ENCODE measurements at regions not wholly inside any gene's neighbourhood (a gene's known extent, or its start where the extent isn't known, plus 50 kb on each side); places are given as distances from the start of the nearest gene placed in this dataset.

DNA sequence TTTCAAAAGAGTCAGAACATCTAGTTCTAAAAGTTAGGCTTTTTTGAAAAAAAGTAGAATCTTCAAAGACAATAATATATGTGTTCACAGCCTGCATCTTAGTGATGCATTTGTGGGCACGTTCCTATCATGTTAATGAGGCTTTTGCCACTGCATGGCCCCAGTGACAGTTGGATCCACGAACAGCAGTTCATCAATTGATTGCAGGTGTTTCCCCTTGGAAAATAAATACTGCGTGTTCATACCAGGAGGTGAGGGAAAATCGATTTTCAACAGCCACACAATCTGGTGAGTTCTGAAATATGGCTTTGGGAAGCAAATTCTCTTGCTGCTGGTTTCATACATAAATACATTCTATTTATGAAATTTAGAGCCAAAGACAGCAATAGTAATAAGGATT is 343.8 kb upstream of the SLC10A2 start:
- Histone ChIP-seq H3K27ac (ENCODE audit: insufficient read depth, low read length) (no peak overlapping the region), H3K36me3 (ENCODE audit: control insufficient read depth, insufficient read depth, low read length) (no peaks in the 10 kb centered on the region), H3K9me3 (ENCODE audit: control insufficient read depth, insufficient read depth, low read depth, low read length) (no peaks in the 10 kb centered on the region), H3K79me2 (ENCODE audit: control insufficient read depth, insufficient read depth, low read length) (no peaks in the 10 kb centered on the region), H3K4me1 (ENCODE audit: control insufficient read depth, extremely low read depth, insufficient read depth, low read length) (no peaks in the 10 kb centered on the region), H3K4me3 (replicated peaks in 1 of 4; ENCODE audit: control extremely low read depth in 1 of 4, insufficient read depth in 1 of 4, low read depth in 3 of 4, low read length in 4 of 4) (no peak overlapping the region), H2AFZ (ENCODE audit: low read length) (no peak overlapping the region), H4K20me1 (ENCODE audit: control insufficient read depth, extremely low read depth, insufficient read depth, low read length) (no peaks in the 10 kb centered on the region), H3K4me2 (ENCODE audit: extremely low read depth, insufficient read depth, low read length) (no peak overlapping the region), H3K27me3 (ENCODE audit: control insufficient read depth, insufficient read depth, low read length) (no peaks in the 10 kb centered on the region), H3K9ac (ENCODE audit: insufficient read depth, low read length) (no peak overlapping the region)
- DNase-seq (ENCODE audit: low read depth in 2 of 2), result no peak
- no peak for TF ChIP-seq EZH2 (IDR thresholded peaks at IDR 0.05; ENCODE audit: low read length, missing control alignments)
- TF ChIP-seq CTCF (conservative IDR thresholded peaks at IDR 0.05 in 1 of 2, IDR thresholded peaks at IDR 0.05 in 1 of 2; ENCODE audit: low read depth in 1 of 2, low read length in 2 of 2), result no peak

GRCh38 chr13:103406967-103407366 is 340.8 kb upstream of the SLC10A2 start:
- no peak overlapping the region for H3K4me3 ChIP-seq (replicated peaks in 1 of 4; ENCODE audit: control extremely low read depth in 1 of 4, insufficient read depth in 1 of 4, low read depth in 3 of 4, low read length in 4 of 4)
- H2AFZ ChIP-seq (ENCODE audit: low read length), result no peak overlapping the region
- no peaks in the 10 kb centered on the region for H4K20me1 ChIP-seq (ENCODE audit: control insufficient read depth, extremely low read depth, insufficient read depth, low read length)
- no peaks in the 10 kb centered on the region for H3K9me3 ChIP-seq (ENCODE audit: control insufficient read depth, insufficient read depth, low read depth, low read length)
- no peaks in the 10 kb centered on the region for H3K27me3 ChIP-seq (ENCODE audit: control insufficient read depth, insufficient read depth, low read length)
- H3K4me2 ChIP-seq (ENCODE audit: extremely low read depth, insufficient read depth, low read length), result no peak overlapping the region
- TF ChIP-seq EZH2 (IDR thresholded peaks at IDR 0.05; ENCODE audit: low read length, missing control alignments) (no peak), CTCF (conservative IDR thresholded peaks at IDR 0.05 in 1 of 2, IDR thresholded peaks at IDR 0.05 in 1 of 2; ENCODE audit: low read depth in 1 of 2, low read length in 2 of 2) (no peak)
- no peak overlapping the region for H3K9ac ChIP-seq (ENCODE audit: insufficient read depth, low read length)
- no peaks in the 10 kb centered on the region for H3K4me1 ChIP-seq (ENCODE audit: control insufficient read depth, extremely low read depth, insufficient read depth, low read length)
- DNase-seq (ENCODE audit: low read depth in 2 of 2), result no peak
- no peaks in the 10 kb centered on the region for H3K79me2 ChIP-seq (ENCODE audit: control insufficient read depth, insufficient read depth, low read length)
- no peak overlapping the region for H3K27ac ChIP-seq (ENCODE audit: insufficient read depth, low read length)
- H3K36me3 ChIP-seq (ENCODE audit: control insufficient read depth, insufficient read depth, low read length), result no peaks in the 10 kb centered on the region

DNA sequence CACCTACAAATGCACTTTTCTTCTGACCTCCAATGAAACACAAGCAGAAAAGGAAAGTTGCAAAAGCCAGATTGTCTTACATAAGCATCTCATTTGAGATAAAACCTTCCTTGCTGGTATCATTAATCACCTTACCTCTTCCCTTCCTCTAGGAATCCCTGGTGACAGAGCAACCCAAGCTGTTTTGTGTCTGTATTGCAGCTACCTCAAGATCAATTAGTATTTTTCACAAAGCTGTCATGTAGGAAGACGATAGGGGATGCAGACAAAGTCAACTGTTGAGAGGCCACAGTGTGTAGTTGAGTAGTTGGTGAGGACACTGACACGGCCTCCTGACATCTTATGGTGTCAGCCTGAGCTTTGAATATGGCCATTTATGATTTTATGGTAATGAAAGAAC is 339.1 kb upstream of the SLC10A2 start:
- DNase-seq (ENCODE audit: low read depth in 2 of 2), result no peak
- H3K27ac ChIP-seq (ENCODE audit: insufficient read depth, low read length), result no peak overlapping the region
- H4K20me1 ChIP-seq (ENCODE audit: control insufficient read depth, extremely low read depth, insufficient read depth, low read length), result no peaks in the 10 kb centered on the region
- TF ChIP-seq CTCF (conservative IDR thresholded peaks at IDR 0.05 in 1 of 2, IDR thresholded peaks at IDR 0.05 in 1 of 2; ENCODE audit: low read depth in 1 of 2, low read length in 2 of 2) (no peak), EZH2 (IDR thresholded peaks at IDR 0.05; ENCODE audit: low read length, missing control alignments) (no peak)
- no peaks in the 10 kb centered on the region for H3K9me3 ChIP-seq (ENCODE audit: control insufficient read depth, insufficient read depth, low read depth, low read length)
- no peaks in the 10 kb centered on the region for H3K27me3 ChIP-seq (ENCODE audit: control insufficient read depth, insufficient read depth, low read length)
- H2AFZ ChIP-seq (ENCODE audit: low read length), result no peak overlapping the region
- no peak overlapping the region for H3K4me3 ChIP-seq (replicated peaks in 1 of 4; ENCODE audit: control extremely low read depth in 1 of 4, insufficient read depth in 1 of 4, low read depth in 3 of 4, low read length in 4 of 4)
- no peaks in the 10 kb centered on the region for H3K79me2 ChIP-seq (ENCODE audit: control insufficient read depth, insufficient read depth, low read length)
- no peak overlapping the region for H3K4me2 ChIP-seq (ENCODE audit: extremely low read depth, insufficient read depth, low read length)
- H3K36me3 ChIP-seq (ENCODE audit: control insufficient read depth, insufficient read depth, low read length), result no peaks in the 10 kb centered on the region
- H3K4me1 ChIP-seq (ENCODE audit: control insufficient read depth, extremely low read depth, insufficient read depth, low read length), result no peaks in the 10 kb centered on the region
- no peak overlapping the region for H3K9ac ChIP-seq (ENCODE audit: insufficient read depth, low read length)
